SK-N-SH (cell line): ENCODE measurements at regions not wholly inside any gene's neighbourhood (a gene's known extent, or its start where the extent isn't known, plus 50 kb on each side); places are given as distances from the start of the nearest gene placed in this dataset.

Source experiments
- CTCF ChIA-PET: fragments of 300-600, 350-600 bp; formaldehyde crosslinking; extraction: SDS; loops from one replicate; lab custom pipeline; 2021; lab: Yijun Ruan, JAX
- POLR2A ChIA-PET: fragments of 350-600 bp; sonication (Branson Sonifier 250); formaldehyde crosslinking; extraction: SDS; loops from one replicate; lab custom pipeline; 2020; ENCODE audit warnings: antibody characterized with exemption, inconsistent platforms; lab: Yijun Ruan, JAX
- DNase-seq: peaks from one replicate; pipeline ENCODE4 v3.0.0; 2012
- H2AFZ ChIP-seq: fragments of 200-600 bp; sonication (generic); 2 replicates; pipeline ENCODE4 v1.8.1; 2016; ENCODE audit warnings: antibody characterized with exemption, mild to moderate bottlenecking, low read depth
- H3F3A ChIP-seq: fragments of 200-600 bp; sonication (generic); replicated peaks from 2 replicates; pipeline ENCODE3; 2016; ENCODE audit warnings: antibody characterized with exemption, mild to moderate bottlenecking; ENCODE audit not compliant: insufficient read depth
- H3K27ac ChIP-seq, 2 experiments: fragments of 200-500 bp in 1 of 2; fragments of 200-600 bp in 1 of 2; sonication (Bioruptor generic) in 1 of 2; sonication (generic), shearing (Covaris generic) in 1 of 2; 2 replicates each; pipeline versions ENCODE4 v1.5.1 to v1.6.1; 2014 to 2016; ENCODE audit warnings: low read depth in 2 of 2, inconsistent platforms in 1 of 2, low read length in 1 of 2, mild to moderate bottlenecking in 1 of 2, mixed read lengths in 1 of 2
- H3K27me3 ChIP-seq: fragments of 200-600 bp; sonication (generic), shearing (Covaris generic); 2 replicates; pipeline ENCODE4 v1.6.1; 2016; ENCODE audit warnings: mixed run types; ENCODE audit not compliant: insufficient read depth
- H3K36me3 ChIP-seq, 2 experiments: fragments of 200-500 bp in 1 of 2; fragments of 200-600 bp in 1 of 2; sonication (Bioruptor generic) in 1 of 2; sonication (generic) in 1 of 2; replicated peaks in 1 of 2; 2 replicates each; pipeline versions ENCODE3 to v1.5.1; 2014 to 2016; ENCODE audit warnings: low read length in 1 of 2, mild to moderate bottlenecking in 1 of 2; ENCODE audit not compliant: insufficient read depth in 2 of 2, control insufficient read depth in 1 of 2
- H3K4me1 ChIP-seq, 2 experiments: fragments of 200-500 bp in 1 of 2; fragments of 200-600 bp in 1 of 2; sonication (Bioruptor generic) in 1 of 2; sonication (generic), shearing (Covaris generic) in 1 of 2; 2 replicates each; pipeline versions ENCODE4 v1.5.1 to v1.6.1; 2014 to 2016; ENCODE audit warnings: low read depth in 1 of 2, low read length in 1 of 2, mixed run types in 1 of 2; ENCODE audit not compliant: insufficient read depth in 2 of 2, control insufficient read depth in 1 of 2
- H3K4me2 ChIP-seq: fragments of 200-600 bp; sonication (generic), shearing (Covaris generic); 2 replicates; pipeline ENCODE4 v1.6.1; 2017; ENCODE audit warnings: mixed run types
- H3K4me3 ChIP-seq, 2 experiments: fragments of 200-500 bp in 1 of 2; fragments of 200-600 bp in 1 of 2; sonication (Bioruptor generic) in 1 of 2; sonication (generic), shearing (Covaris generic) in 1 of 2; 2 replicates each; pipeline versions ENCODE4 v1.5.1 to v1.8.1; 2014 to 2016; ENCODE audit warnings: low read depth in 2 of 2, inconsistent platforms in 1 of 2, low read length in 1 of 2, mild to moderate bottlenecking in 1 of 2, mixed read lengths in 1 of 2, moderate library complexity in 1 of 2
- H3K79me2 ChIP-seq: fragments of 200-600 bp; sonication (generic); 2 replicates; pipeline ENCODE4 v1.8.1; 2017; ENCODE audit warnings: mild to moderate bottlenecking; ENCODE audit not compliant: insufficient read depth
- H3K9ac ChIP-seq: fragments of 200-600 bp; sonication (generic); 2 replicates; pipeline ENCODE4 v1.6.1; 2017; ENCODE audit warnings: mixed run types
- H3K9me2 ChIP-seq: fragments of 200-600 bp; sonication (generic); 2 replicates; pipeline ENCODE4 v1.6.1; 2017; ENCODE audit warnings: mixed run types
- H3K9me3 ChIP-seq: fragments of 200-600 bp; sonication (generic); 2 replicates; pipeline ENCODE4 v1.6.1; 2017; ENCODE audit warnings: mixed run types, mild to moderate bottlenecking, moderate library complexity
- H4K20me1 ChIP-seq: fragments of 200-600 bp; sonication (generic); 2 replicates; pipeline ENCODE4 v1.6.1; 2017; ENCODE audit warnings: mild to moderate bottlenecking, mixed run types; ENCODE audit not compliant: insufficient read depth
- FOSL2 ChIP-seq: IDR thresholded peaks from 2 replicates; pipeline ENCODE4 v1.4.0; 2012; ENCODE audit warnings: low read depth, mild to moderate bottlenecking, moderate library complexity, borderline replicate concordance
- FOXJ3 ChIP-seq: sonication (generic); formaldehyde crosslinking; IDR thresholded peaks from 2 replicates; pipeline ENCODE4 v1.5.1; 2020; ENCODE audit warnings: mild to moderate bottlenecking, missing genetic modification reagents
- GABPA ChIP-seq: IDR thresholded peaks from 2 replicates; pipeline ENCODE4 v1.4.0; 2012; ENCODE audit warnings: low read depth, mild to moderate bottlenecking
- JUND ChIP-seq: IDR thresholded peaks from 2 replicates; pipeline ENCODE4 v1.4.0; 2012
- MAX ChIP-seq: IDR thresholded peaks from 2 replicates; pipeline ENCODE4 v1.4.0; 2012; ENCODE audit warnings: low read depth
- MEF2A ChIP-seq: IDR thresholded peaks from 2 replicates; pipeline ENCODE4 v1.4.0; 2012; ENCODE audit warnings: low read depth, borderline replicate concordance
- MXI1 ChIP-seq: IDR thresholded peaks from 2 replicates; pipeline ENCODE4 v1.6.1; 2012; ENCODE audit warnings: mild to moderate bottlenecking, low read depth, low read length, improper control_type of control experiment
- NFIC ChIP-seq: IDR thresholded peaks from 2 replicates; pipeline ENCODE4 v1.4.0; 2012; ENCODE audit warnings: borderline replicate concordance
- POLR2AphosphoS5 ChIP-seq: IDR thresholded peaks from 2 replicates; pipeline ENCODE4 v1.6.1; 2012; ENCODE audit warnings: low read depth, low read length
- RAD21 ChIP-seq: IDR thresholded peaks from 2 replicates; pipeline ENCODE4 v1.6.1; 2012; ENCODE audit warnings: mild to moderate bottlenecking, low read length
- RCOR1 ChIP-seq: fragments of 150-350 bp; IDR thresholded peaks from 2 replicates; pipeline ENCODE4 v1.6.1; 2017; ENCODE audit warnings: antibody characterized with exemption, low read length
- RFX5 ChIP-seq: IDR thresholded peaks from 2 replicates; pipeline ENCODE4 v1.6.1; 2012; ENCODE audit warnings: mild to moderate bottlenecking, improper control_type of control experiment, low read length
- RXRA ChIP-seq: IDR thresholded peaks from 2 replicates; pipeline ENCODE4 v1.4.0; 2012; ENCODE audit warnings: low read depth, mild to moderate bottlenecking, borderline replicate concordance
- SIN3A ChIP-seq: IDR thresholded peaks from 2 replicates; pipeline ENCODE4 v1.6.1; 2012; ENCODE audit warnings: low read depth, mild to moderate bottlenecking, low read length, moderate library complexity, borderline replicate concordance
- TEAD4 ChIP-seq: IDR thresholded peaks from 2 replicates; pipeline ENCODE4 v1.4.0; 2012; ENCODE audit warnings: mild to moderate bottlenecking, borderline replicate concordance; ENCODE audit not compliant: insufficient read depth
- YY1 ChIP-seq: IDR thresholded peaks from 2 replicates; pipeline ENCODE4 v1.4.0; 2012; ENCODE audit warnings: low read depth, mild to moderate bottlenecking
- ZBTB33 ChIP-seq: IDR thresholded peaks from 2 replicates; pipeline ENCODE4 v1.4.0; 2012; ENCODE audit warnings: low read depth, borderline replicate concordance
- WGBS: methylation state at CpG from one replicate; pipeline ENCODE4 v1.1.6; 2017; ENCODE audit warnings: low lambda C conversion rate; 5-methylcytosine and 5-hydroxymethylcytosine counted together
- TF ChIP-seq, protein P1 (sequence below): IDR thresholded peaks from 2 replicates; pipeline ENCODE4; 2012
- TF ChIP-seq, protein P2 (sequence below): fragments of 150-350 bp; IDR thresholded peaks from 2 replicates; pipeline ENCODE4 v1.6.1; 2016; ENCODE audit warnings: mild to moderate bottlenecking, low read depth, low read length

- Histone ChIP-seq H3K9me3 (no peaks in the 10 kb centered on the region), H3K36me3 (no peaks in the 10 kb centered on the region), H3K4me1 (no peaks in the 10 kb centered on the region), H2AFZ (no peak overlapping the region), H3K4me3 (no peak overlapping the region), H3K27me3 (no peaks in the 10 kb centered on the region), H3K4me2 (no peak overlapping the region)
- 8% methylated on average over 1 of the region's 1 CpG for WGBS
- TF ChIP-seq SIN3A (no peak), MXI1 (no peak), RCOR1 (no peak), YY1 (no peak), GABPA (no peak), JUND (no peak), RAD21 (no peak), FOXJ3 (CRISPR knock-in tag) (no peak), RXRA (no peak), FOSL2 (no peak), NFIC (no peak), MEF2A (no peak), POLR2AphosphoS5 (no peak), TEAD4 (no peak), ZBTB33 (no peak), MAX (no peak), RFX5 (no peak)
- TF ChIP-seq, protein P1, sequence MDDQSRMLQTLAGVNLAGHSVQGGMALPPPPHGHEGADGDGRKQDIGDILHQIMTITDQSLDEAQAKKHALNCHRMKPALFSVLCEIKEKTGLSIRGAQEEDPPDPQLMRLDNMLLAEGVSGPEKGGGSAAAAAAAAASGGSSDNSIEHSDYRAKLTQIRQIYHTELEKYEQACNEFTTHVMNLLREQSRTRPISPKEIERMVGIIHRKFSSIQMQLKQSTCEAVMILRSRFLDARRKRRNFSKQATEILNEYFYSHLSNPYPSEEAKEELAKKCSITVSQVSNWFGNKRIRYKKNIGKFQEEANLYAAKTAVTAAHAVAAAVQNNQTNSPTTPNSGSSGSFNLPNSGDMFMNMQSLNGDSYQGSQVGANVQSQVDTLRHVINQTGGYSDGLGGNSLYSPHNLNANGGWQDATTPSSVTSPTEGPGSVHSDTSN = no peak
- TF ChIP-seq, protein P2, sequence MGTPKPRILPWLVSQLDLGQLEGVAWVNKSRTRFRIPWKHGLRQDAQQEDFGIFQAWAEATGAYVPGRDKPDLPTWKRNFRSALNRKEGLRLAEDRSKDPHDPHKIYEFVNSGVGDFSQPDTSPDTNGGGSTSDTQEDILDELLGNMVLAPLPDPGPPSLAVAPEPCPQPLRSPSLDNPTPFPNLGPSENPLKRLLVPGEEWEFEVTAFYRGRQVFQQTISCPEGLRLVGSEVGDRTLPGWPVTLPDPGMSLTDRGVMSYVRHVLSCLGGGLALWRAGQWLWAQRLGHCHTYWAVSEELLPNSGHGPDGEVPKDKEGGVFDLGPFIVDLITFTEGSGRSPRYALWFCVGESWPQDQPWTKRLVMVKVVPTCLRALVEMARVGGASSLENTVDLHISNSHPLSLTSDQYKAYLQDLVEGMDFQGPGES = no peak
- TF ChIP-seq, all 33 proteins: peak for 0
- H4K20me1 ChIP-seq = no peaks in the 10 kb centered on the region
- H3F3A ChIP-seq = no peaks in the 10 kb centered on the region
- ChIA-PET POLR2A (no interaction called here), CTCF (no interaction called here)
- DNase-seq = no peak
- H3K27ac ChIP-seq = no peak overlapping the region
- H3K9ac ChIP-seq = no peak overlapping the region
- no peaks in the 10 kb centered on the region for H3K9me2 ChIP-seq
- no peaks in the 10 kb centered on the region for H3K79me2 ChIP-seq
Measured at GRCh38 chr1:191624044-191624443, 534.2 kb upstream of the RGS18 start.
